GM18498 (cell line): ENCODE measurements at regions not wholly inside any gene's neighbourhood (a gene's known extent, or its start where the extent isn't known, plus 50 kb on each side); places are given as distances from the start of the nearest gene placed in this dataset.
"Not testable (repeated sequence)": the region's sequence is repeated elsewhere in the genome, so short reads cannot be mapped to it uniquely, and the experiment has no call there.

Source experiments
- ATAC-seq: cut with Tn5 transposase; IDR thresholded peaks from one replicate; pipeline ENCODE4 v1.9.1; 2021; ENCODE audit warnings: mild to moderate bottlenecking, moderate library complexity; ENCODE audit not compliant: unreplicated experiment

- no peak for ATAC-seq
Observed at GRCh38 chr12:67892259-67893021, 96.8 kb upstream of the IFNG-AS1 start.

- ATAC-seq, result no peak
Observed at GRCh38 chr12:67893022-67893580, 96.1 kb upstream of the IFNG-AS1 start.

- not testable (repeated sequence) for ATAC-seq
Observed at GRCh38 chr12:67900418-67900817, 88.8 kb upstream of the IFNG-AS1 start.

GRCh38 chr12:67909091-67909531, 80.1 kb upstream of the IFNG-AS1 start:
- ATAC-seq, result no peak

GRCh38 chr12:67909681-67910080, 79.6 kb upstream of the IFNG-AS1 start:
- no peak for ATAC-seq

GRCh38 chr12:67910360-67911274, 78.6 kb upstream of the IFNG-AS1 start:
- no peak for ATAC-seq

GRCh38 chr12:67911275-67911600, 78.0 kb upstream of the IFNG-AS1 start:
- ATAC-seq, result no peak

- ATAC-seq, result no peak
Observed at GRCh38 chr12:67911789-67912188, 77.5 kb upstream of the IFNG-AS1 start.

- no peak for ATAC-seq
Observed at GRCh38 chr12:67915335-67915851, 73.9 kb upstream of the IFNG-AS1 start.

GRCh38 chr12:67916266-67916970, 72.8 kb upstream of the IFNG-AS1 start:
- no peak for ATAC-seq

GRCh38 chr12:67917811-67918210, 71.4 kb upstream of the IFNG-AS1 start:
- no peak for ATAC-seq

GRCh38 chr12:67918441-67918840, 70.8 kb upstream of the IFNG-AS1 start:
- ATAC-seq, result no peak

GRCh38 chr12:67919406-67919805, 69.8 kb upstream of the IFNG-AS1 start:
- no peak for ATAC-seq

GRCh38 chr12:67920413-67920812, 68.8 kb upstream of the IFNG-AS1 start:
- no peak for ATAC-seq

GRCh38 chr12:67921286-67921685, 68.0 kb upstream of the IFNG-AS1 start:
- no peak for ATAC-seq

GRCh38 chr12:67922245-67922644, 67.0 kb upstream of the IFNG-AS1 start:
- no peak for ATAC-seq

- no peak for ATAC-seq
Observed at GRCh38 chr12:67925077-67925476, 64.2 kb upstream of the IFNG-AS1 start.

GRCh38 chr12:67925552-67925951, 63.7 kb upstream of the IFNG-AS1 start:
- no peak for ATAC-seq

GRCh38 chr12:67926063-67926462, 63.2 kb upstream of the IFNG-AS1 start:
- ATAC-seq, result no peak

GRCh38 chr12:67927324-67927723, 61.9 kb upstream of the IFNG-AS1 start:
- ATAC-seq, result no peak

GRCh38 chr12:67927815-67928214, 61.4 kb upstream of the IFNG-AS1 start:
- no peak for ATAC-seq
